ENCODE measurements at regions not wholly inside any gene's neighbourhood (a gene's known extent, or its start where the extent isn't known, plus 50 kb on each side); places are given as distances from the start of the nearest gene placed in this dataset.

DNA sequence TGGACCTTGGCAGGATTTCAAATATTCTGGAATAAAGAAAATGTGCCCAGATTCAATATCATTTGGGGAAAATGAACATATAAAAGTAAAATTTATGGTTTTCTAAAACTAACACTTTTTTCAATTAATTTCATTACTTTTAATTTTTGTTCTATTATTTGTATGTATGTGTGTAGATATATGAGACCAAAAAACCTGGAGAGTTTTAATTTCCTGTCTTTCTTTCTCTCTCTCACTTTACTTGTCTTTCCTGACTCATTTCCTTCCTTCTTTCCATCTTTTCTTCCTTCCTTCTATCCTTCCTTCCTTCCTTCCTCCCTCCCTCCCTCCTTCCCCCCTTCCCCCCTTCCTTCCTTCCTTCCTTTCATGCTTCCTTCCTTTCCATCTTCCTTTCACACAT lies 137.0 kb downstream of the NPR3 start:
- TF ChIP-seq, protein P1, sequence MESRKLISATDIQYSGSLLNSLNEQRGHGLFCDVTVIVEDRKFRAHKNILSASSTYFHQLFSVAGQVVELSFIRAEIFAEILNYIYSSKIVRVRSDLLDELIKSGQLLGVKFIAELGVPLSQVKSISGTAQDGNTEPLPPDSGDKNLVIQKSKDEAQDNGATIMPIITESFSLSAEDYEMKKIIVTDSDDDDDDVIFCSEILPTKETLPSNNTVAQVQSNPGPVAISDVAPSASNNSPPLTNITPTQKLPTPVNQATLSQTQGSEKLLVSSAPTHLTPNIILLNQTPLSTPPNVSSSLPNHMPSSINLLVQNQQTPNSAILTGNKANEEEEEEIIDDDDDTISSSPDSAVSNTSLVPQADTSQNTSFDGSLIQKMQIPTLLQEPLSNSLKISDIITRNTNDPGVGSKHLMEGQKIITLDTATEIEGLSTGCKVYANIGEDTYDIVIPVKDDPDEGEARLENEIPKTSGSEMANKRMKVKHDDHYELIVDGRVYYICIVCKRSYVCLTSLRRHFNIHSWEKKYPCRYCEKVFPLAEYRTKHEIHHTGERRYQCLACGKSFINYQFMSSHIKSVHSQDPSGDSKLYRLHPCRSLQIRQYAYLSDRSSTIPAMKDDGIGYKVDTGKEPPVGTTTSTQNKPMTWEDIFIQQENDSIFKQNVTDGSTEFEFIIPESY (IDR thresholded peaks at IDR 0.05) = no peak
- TF ChIP-seq, protein P2, sequence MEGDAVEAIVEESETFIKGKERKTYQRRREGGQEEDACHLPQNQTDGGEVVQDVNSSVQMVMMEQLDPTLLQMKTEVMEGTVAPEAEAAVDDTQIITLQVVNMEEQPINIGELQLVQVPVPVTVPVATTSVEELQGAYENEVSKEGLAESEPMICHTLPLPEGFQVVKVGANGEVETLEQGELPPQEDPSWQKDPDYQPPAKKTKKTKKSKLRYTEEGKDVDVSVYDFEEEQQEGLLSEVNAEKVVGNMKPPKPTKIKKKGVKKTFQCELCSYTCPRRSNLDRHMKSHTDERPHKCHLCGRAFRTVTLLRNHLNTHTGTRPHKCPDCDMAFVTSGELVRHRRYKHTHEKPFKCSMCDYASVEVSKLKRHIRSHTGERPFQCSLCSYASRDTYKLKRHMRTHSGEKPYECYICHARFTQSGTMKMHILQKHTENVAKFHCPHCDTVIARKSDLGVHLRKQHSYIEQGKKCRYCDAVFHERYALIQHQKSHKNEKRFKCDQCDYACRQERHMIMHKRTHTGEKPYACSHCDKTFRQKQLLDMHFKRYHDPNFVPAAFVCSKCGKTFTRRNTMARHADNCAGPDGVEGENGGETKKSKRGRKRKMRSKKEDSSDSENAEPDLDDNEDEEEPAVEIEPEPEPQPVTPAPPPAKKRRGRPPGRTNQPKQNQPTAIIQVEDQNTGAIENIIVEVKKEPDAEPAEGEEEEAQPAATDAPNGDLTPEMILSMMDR (IDR thresholded peaks at IDR 0.05; ENCODE audit: low read depth, low read length, missing input control) = no peak
- TF ChIP-seq RAD21 (IDR thresholded peaks at IDR 0.05) = no peak
- TF ChIP-seq, protein P3, sequence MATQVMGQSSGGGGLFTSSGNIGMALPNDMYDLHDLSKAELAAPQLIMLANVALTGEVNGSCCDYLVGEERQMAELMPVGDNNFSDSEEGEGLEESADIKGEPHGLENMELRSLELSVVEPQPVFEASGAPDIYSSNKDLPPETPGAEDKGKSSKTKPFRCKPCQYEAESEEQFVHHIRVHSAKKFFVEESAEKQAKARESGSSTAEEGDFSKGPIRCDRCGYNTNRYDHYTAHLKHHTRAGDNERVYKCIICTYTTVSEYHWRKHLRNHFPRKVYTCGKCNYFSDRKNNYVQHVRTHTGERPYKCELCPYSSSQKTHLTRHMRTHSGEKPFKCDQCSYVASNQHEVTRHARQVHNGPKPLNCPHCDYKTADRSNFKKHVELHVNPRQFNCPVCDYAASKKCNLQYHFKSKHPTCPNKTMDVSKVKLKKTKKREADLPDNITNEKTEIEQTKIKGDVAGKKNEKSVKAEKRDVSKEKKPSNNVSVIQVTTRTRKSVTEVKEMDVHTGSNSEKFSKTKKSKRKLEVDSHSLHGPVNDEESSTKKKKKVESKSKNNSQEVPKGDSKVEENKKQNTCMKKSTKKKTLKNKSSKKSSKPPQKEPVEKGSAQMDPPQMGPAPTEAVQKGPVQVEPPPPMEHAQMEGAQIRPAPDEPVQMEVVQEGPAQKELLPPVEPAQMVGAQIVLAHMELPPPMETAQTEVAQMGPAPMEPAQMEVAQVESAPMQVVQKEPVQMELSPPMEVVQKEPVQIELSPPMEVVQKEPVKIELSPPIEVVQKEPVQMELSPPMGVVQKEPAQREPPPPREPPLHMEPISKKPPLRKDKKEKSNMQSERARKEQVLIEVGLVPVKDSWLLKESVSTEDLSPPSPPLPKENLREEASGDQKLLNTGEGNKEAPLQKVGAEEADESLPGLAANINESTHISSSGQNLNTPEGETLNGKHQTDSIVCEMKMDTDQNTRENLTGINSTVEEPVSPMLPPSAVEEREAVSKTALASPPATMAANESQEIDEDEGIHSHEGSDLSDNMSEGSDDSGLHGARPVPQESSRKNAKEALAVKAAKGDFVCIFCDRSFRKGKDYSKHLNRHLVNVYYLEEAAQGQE (IDR thresholded peaks at IDR 0.05) = no peak
- TF ChIP-seq, protein P4, sequence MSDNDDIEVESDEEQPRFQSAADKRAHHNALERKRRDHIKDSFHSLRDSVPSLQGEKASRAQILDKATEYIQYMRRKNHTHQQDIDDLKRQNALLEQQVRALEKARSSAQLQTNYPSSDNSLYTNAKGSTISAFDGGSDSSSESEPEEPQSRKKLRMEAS (IDR thresholded peaks at IDR 0.05) = no peak
